Stomach (tissue), 8 donors: ENCODE measurements at regions not wholly inside any gene's neighbourhood (a gene's known extent, or its start where the extent isn't known, plus 50 kb on each side); places are given as distances from the start of the nearest gene placed in this dataset.

Experiments used
- DNase-seq, 2 donors: peaks; one replicate each; pipeline versions ENCODE4 v3.0.0 to v3.0.0-alpha.2; 2013 to 2019
- H3K27ac ChIP-seq, 5 donors: fragments of 200-600 bp in 4 of 5; sonication (generic) in 4 of 5; one replicate each; pipeline ENCODE4 v1.5.1; 2013 to 2019; ENCODE audit warnings: mild to moderate bottlenecking in 1 of 5, moderate library complexity in 1 of 5
- H3K27me3 ChIP-seq, 3 donors: fragments of 200-600 bp; sonication (generic); one replicate each; pipeline ENCODE4 v1.5.1; 2017 to 2019; ENCODE audit warnings: mixed run types in 1 of 3
- H3K36me3 ChIP-seq, 4 donors: fragments of 200-600 bp; sonication (generic); 1 replicate in 3 of 4; 2 replicates in 1 of 4; pipeline ENCODE4 v1.5.1; 2016 to 2019
- H3K4me1 ChIP-seq, 4 donors: fragments of 200-600 bp; sonication (generic); one replicate each; pipeline ENCODE4 v1.5.1; 2016 to 2019
- H3K4me3 ChIP-seq, 4 donors: fragments of 200-600 bp; sonication (generic) in 3 of 4; one replicate each; pipeline ENCODE4 v1.5.1; 2016 to 2019; ENCODE audit warnings: mild to moderate bottlenecking in 1 of 4
- H3K9me3 ChIP-seq, 4 donors: fragments of 200-600 bp; sonication (generic); one replicate each; pipeline ENCODE4 v1.5.1; 2016 to 2019
- EP300 ChIP-seq: sonication (generic); formaldehyde crosslinking; IDR thresholded peaks from one replicate; pipeline ENCODE4 v1.6.1; 2017; ENCODE audit warnings: antibody characterized with exemption
- POLR2A ChIP-seq, 4 donors: fragments of 450-650 bp; IDR thresholded peaks; one replicate each; pipeline ENCODE4 v1.6.1; 2016; ENCODE audit warnings: antibody characterized with exemption in 4 of 4, control low read depth in 2 of 4, mild to moderate bottlenecking in 1 of 4, moderate library complexity in 1 of 4
- POLR2AphosphoS5 ChIP-seq, 3 donors: sonication (generic); formaldehyde crosslinking; IDR thresholded peaks; one replicate each; pipeline ENCODE4 v1.6.1; 2016; ENCODE audit warnings: antibody characterized with exemption in 3 of 3
- WGBS, 5 donors: extraction: QIAGEN DNeasy Blood & Tissue Kit in 3 of 5; methylation state at CpG; one replicate each; pipeline versions ENCODE4 v1.1.5 to v1.1.7; 2013 to 2018; 5-methylcytosine and 5-hydroxymethylcytosine counted together
- intact Hi-C: fragments of 100-400 bp; cut with DNase I; formaldehyde crosslinking; loops from one replicate; pipeline ENCODE4 v1.15.1; 2023; ENCODE audit warnings: low total_unique reads
- TF ChIP-seq, protein P1 (sequence below), 7 experiments: fragments of 450-650 bp in 4 of 7; fragments of 200-600 bp in 3 of 7; sonication (generic) in 3 of 7; IDR thresholded peaks; one replicate each; pipeline ENCODE4 v1.5.1; 2016 to 2019; ENCODE audit warnings: antibody characterized with exemption in 7 of 7, control low read depth in 2 of 7, mild to moderate bottlenecking in 1 of 7
- donor health status: healthy with polysubstance abuse.
- donor health status: Bipolar disorder and iron deficiency.
- donor health status: healthy.

DNA sequence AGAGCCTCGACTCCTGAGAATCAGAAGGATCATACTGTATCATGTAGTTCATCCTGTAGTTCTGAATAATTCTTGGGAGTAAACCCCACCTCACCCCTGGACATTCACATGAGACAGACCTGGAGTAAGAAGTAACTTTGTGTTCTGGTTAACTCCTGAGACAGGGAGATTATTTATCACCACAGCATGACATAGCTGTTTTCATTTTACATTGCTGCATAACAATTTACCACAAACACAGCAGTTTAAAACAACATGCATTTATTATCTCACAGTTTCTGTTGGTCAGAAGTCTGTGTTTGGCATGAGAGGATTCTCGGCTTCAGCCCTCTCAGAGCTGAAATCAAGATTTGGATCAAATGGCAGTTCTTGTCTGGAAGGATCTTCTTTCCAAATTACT, 855.8 kb upstream of the FANCL start:
- Histone ChIP-seq H3K9me3 (peaks cover 5 to 44% (median 28%) of the 10 kb centered on the region in 4 donors), H3K27ac (no peak overlapping the region), H3K36me3 (no peaks in the 10 kb centered on the region), H3K27me3 (no peaks in the 10 kb centered on the region), H3K4me3 (no peak overlapping the region), H3K4me1 (no peaks in the 10 kb centered on the region)
- TF ChIP-seq POLR2A (IDR thresholded peaks at IDR 0.05) (no peak), EP300 (no peak), POLR2AphosphoS5 (IDR thresholded peaks at IDR 0.05) (no peak)
- TF ChIP-seq, protein P1, sequence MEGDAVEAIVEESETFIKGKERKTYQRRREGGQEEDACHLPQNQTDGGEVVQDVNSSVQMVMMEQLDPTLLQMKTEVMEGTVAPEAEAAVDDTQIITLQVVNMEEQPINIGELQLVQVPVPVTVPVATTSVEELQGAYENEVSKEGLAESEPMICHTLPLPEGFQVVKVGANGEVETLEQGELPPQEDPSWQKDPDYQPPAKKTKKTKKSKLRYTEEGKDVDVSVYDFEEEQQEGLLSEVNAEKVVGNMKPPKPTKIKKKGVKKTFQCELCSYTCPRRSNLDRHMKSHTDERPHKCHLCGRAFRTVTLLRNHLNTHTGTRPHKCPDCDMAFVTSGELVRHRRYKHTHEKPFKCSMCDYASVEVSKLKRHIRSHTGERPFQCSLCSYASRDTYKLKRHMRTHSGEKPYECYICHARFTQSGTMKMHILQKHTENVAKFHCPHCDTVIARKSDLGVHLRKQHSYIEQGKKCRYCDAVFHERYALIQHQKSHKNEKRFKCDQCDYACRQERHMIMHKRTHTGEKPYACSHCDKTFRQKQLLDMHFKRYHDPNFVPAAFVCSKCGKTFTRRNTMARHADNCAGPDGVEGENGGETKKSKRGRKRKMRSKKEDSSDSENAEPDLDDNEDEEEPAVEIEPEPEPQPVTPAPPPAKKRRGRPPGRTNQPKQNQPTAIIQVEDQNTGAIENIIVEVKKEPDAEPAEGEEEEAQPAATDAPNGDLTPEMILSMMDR (IDR thresholded peaks at IDR 0.05) = no peak
- 68 to 79% (median 79%) methylated on average over 2 of the region's 2 CpGs for WGBS, 5 donors
- no peak for DNase-seq
- intact Hi-C loops = no loop called here

DNA sequence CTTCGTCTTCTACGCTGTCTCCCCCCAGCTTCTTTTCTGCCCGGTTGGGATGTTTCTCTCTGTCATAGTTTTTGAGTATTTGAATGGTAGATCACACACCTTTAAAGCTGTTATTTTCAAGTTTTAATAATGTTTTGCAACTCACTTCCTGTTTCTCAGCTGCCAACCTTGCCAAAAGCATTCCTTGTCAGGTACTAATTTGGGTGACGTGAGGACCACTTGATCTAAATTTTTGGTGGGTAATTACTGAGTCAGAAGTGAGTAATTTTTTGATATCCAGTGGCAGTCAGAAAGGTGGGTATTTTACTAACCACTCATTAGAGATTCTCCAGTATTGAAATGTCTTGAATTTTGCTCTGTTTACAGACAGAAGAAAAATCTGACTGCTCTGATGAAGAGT, 852.4 kb upstream of the FANCL start:
- H3K27ac ChIP-seq = no peak overlapping the region
- intact Hi-C loops = no loop called here
- DNase-seq = no peak
- no peak overlapping the region for H3K4me3 ChIP-seq
- WGBS, 5 donors = 83 to 89% (median 85%) methylated on average over 4 of the region's 4 CpGs
- TF ChIP-seq EP300 (no peak), POLR2A (IDR thresholded peaks at IDR 0.05) (no peak), POLR2AphosphoS5 (IDR thresholded peaks at IDR 0.05) (no peak)
- TF ChIP-seq, protein P1 (IDR thresholded peaks at IDR 0.05) = no peak
- H3K27me3 ChIP-seq = no peaks in the 10 kb centered on the region
- H3K9me3 ChIP-seq = peaks cover 3 to 25% (median 20%) of the 10 kb centered on the region in 4 donors
- no peaks in the 10 kb centered on the region for H3K36me3 ChIP-seq
- no peaks in the 10 kb centered on the region for H3K4me1 ChIP-seq

DNA sequence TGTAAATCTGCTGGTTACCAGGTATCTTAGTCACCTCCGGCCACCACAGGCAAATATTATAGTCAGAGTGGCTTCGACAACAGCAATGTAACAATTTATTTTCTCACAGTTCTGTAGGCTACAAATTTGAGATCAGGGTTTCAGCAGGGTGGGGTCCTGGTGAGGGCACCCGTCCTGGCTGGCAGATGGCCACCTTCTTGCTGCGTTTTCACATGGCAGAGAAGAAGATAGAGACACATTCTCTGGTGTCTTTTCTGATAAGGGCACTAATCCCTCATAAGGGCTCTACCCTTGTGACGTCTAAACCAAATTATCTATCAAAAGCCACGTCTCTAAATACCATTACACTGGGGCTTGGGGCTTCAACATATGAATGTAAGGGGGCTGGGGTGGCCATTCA, 843.2 kb upstream of the FANCL start:
- WGBS, 5 donors = 47 to 64% (median 57%) methylated on average over 6 of the region's 6 CpGs
- Histone ChIP-seq H3K4me3 (no peak overlapping the region), H3K4me1 (no peaks in the 10 kb centered on the region), H3K9me3 (no peaks in the 10 kb centered on the region), H3K27ac (no peak overlapping the region), H3K36me3 (no peaks in the 10 kb centered on the region), H3K27me3 (no peaks in the 10 kb centered on the region)
- TF ChIP-seq EP300 = no peak
- no peak for TF ChIP-seq POLR2A (IDR thresholded peaks at IDR 0.05)
- no peak for TF ChIP-seq POLR2AphosphoS5 (IDR thresholded peaks at IDR 0.05)
- TF ChIP-seq, protein P1 (IDR thresholded peaks at IDR 0.05) = no peak
- no peak for DNase-seq
- intact Hi-C loops = no loop called here

DNA sequence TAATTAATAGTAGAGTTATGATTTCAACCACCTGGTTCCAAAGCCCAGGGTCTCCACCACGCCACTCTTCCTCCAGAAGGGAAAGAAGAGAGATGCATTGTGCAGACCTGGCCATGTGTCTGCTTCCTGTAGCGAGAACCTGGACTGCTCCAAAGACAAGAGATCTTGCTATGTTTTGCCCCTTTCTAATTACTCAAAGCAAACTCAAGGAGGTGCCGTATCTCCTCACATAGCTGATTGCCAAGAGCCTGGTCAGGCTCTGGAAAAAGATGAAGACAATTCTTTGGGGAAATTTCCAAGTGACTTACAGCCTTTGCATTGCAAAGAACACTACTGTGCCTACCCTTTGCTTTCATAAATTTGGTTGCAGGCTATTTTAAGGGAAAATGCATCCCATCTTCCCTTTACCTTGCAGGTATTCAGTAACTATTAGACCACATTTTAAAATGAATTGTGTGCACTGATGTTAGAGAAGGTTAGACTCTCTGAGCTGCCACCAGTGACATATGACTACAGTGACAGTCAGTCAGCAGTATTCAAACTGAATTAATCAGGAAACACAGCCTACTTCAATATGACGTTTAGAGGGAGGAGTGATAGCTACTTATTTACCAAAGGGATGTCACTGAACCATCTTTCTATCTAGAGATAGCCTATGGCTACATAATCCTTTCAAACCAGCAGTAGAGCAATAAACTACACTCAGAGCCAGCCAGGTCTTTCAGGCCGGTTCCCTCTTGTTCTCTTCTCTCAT, 842.1 kb upstream of the FANCL start:
- TF ChIP-seq EP300 (no peak), POLR2A (IDR thresholded peaks at IDR 0.05) (no peak), POLR2AphosphoS5 (IDR thresholded peaks at IDR 0.05) (no peak)
- TF ChIP-seq, protein P1 (IDR thresholded peaks at IDR 0.05) = no peak
- H3K36me3 ChIP-seq = no peaks in the 10 kb centered on the region
- no peaks in the 10 kb centered on the region for H3K27me3 ChIP-seq
- no peaks in the 10 kb centered on the region for H3K4me1 ChIP-seq
- intact Hi-C loops = no loop called here
- H3K4me3 ChIP-seq = no peak overlapping the region
- H3K9me3 ChIP-seq = no peaks in the 10 kb centered on the region
- DNase-seq = no peak
- 63 to 72% (median 67%) methylated on average over 5 of the region's 5 CpGs for WGBS, 5 donors
- H3K27ac ChIP-seq = no peak overlapping the region
